ENCODE measurements at regions not wholly inside any gene's neighbourhood (a gene's known extent, or its start where the extent isn't known, plus 50 kb on each side); places are given as distances from the start of the nearest gene placed in this dataset.
"Not testable (repeated sequence)": the region's sequence is repeated elsewhere in the genome, so short reads cannot be mapped to it uniquely, and the experiment has no call there.

GRCh38 chrX:148298737-148299136, 201.7 kb upstream of the AFF2 start:
- H3K9me3 Mint-ChIP-seq (ENCODE audit: low read depth), result peaks cover 33% of the 10 kb centered on the region
- no peaks in the 10 kb centered on the region for H3K4me1 Mint-ChIP-seq (ENCODE audit: low read depth)

GRCh38 chrX:148305214-148305613, 195.2 kb upstream of the AFF2 start:
- H3K27me3 Mint-ChIP-seq; H3K4me1 Mint-ChIP-seq (ENCODE audit: low read depth); H3K4me3 Mint-ChIP-seq (ENCODE audit: low read depth); H3K27ac Mint-ChIP-seq; DNase-seq (ENCODE audit: low spot score, unreplicated experiment); H3K36me3 Mint-ChIP-seq (ENCODE audit: insufficient read depth): not testable (repeated sequence)
- peaks cover 29% of the 10 kb centered on the region for H3K9me3 Mint-ChIP-seq (ENCODE audit: low read depth)

More at GRCh38 chrX:148298737-148299136, 201.7 kb upstream of the AFF2 start:
- Mint-ChIP-seq H3K36me3 (ENCODE audit: insufficient read depth) (no peaks in the 10 kb centered on the region), H3K4me3 (ENCODE audit: low read depth) (no peak overlapping the region), H3K27ac (no peak overlapping the region), H3K27me3 (no peaks in the 10 kb centered on the region)
- TF ChIP-seq CTCF (IDR thresholded peaks at IDR 0.05; ENCODE audit: unreplicated experiment), result no peak
- DNase-seq (ENCODE audit: low spot score, unreplicated experiment), result no peak

GRCh38 chrX:148309413-148309812, 191.0 kb upstream of the AFF2 start:
- no peak for DNase-seq (ENCODE audit: low spot score, unreplicated experiment)
- H3K9me3 Mint-ChIP-seq (ENCODE audit: low read depth), result peaks cover 12% of the 10 kb centered on the region
- no peaks in the 10 kb centered on the region for H3K36me3 Mint-ChIP-seq (ENCODE audit: insufficient read depth)

GRCh38 chrX:148310426-148311165, 189.8 kb upstream of the AFF2 start:
- H3K27me3 Mint-ChIP-seq, result no peaks in the 10 kb centered on the region
- no peak for DNase-seq (ENCODE audit: low spot score, unreplicated experiment)
- no peak overlapping the region for H3K27ac Mint-ChIP-seq
- H3K4me1 Mint-ChIP-seq (ENCODE audit: low read depth), result no peaks in the 10 kb centered on the region
- H3K9me3 Mint-ChIP-seq (ENCODE audit: low read depth), result peaks cover 11% of the 10 kb centered on the region
- no peak overlapping the region for H3K4me3 Mint-ChIP-seq (ENCODE audit: low read depth)
- TF ChIP-seq CTCF (IDR thresholded peaks at IDR 0.05; ENCODE audit: unreplicated experiment), result no peak
- H3K36me3 Mint-ChIP-seq (ENCODE audit: insufficient read depth), result no peaks in the 10 kb centered on the region

More at GRCh38 chrX:148309413-148309812, 191.0 kb upstream of the AFF2 start:
- Mint-ChIP-seq H3K27me3 (no peaks in the 10 kb centered on the region), H3K4me3 (ENCODE audit: low read depth) (no peak overlapping the region), H3K27ac (no peak overlapping the region), H3K4me1 (ENCODE audit: low read depth) (no peaks in the 10 kb centered on the region)
- no peak for TF ChIP-seq CTCF (IDR thresholded peaks at IDR 0.05; ENCODE audit: unreplicated experiment)

- H3K36me3 Mint-ChIP-seq (ENCODE audit: insufficient read depth), result no peaks in the 10 kb centered on the region
- no peak overlapping the region for H3K4me3 Mint-ChIP-seq (ENCODE audit: low read depth)
- no peaks in the 10 kb centered on the region for H3K4me1 Mint-ChIP-seq (ENCODE audit: low read depth)
- no peak for TF ChIP-seq CTCF (IDR thresholded peaks at IDR 0.05; ENCODE audit: unreplicated experiment)
- H3K9me3 Mint-ChIP-seq (ENCODE audit: low read depth), result peaks cover 16% of the 10 kb centered on the region
- H3K27me3 Mint-ChIP-seq, result no peaks in the 10 kb centered on the region
- no peak overlapping the region for H3K27ac Mint-ChIP-seq
- DNase-seq (ENCODE audit: low spot score, unreplicated experiment), result no peak
Observed at GRCh38 chrX:148311544-148311943, 188.9 kb upstream of the AFF2 start.

GRCh38 chrX:148314876-148315275, 185.5 kb upstream of the AFF2 start:
- DNase-seq (ENCODE audit: low spot score, unreplicated experiment), result no peak
- no peak for TF ChIP-seq CTCF (IDR thresholded peaks at IDR 0.05; ENCODE audit: unreplicated experiment)

More at GRCh38 chrX:148314876-148315275, 185.5 kb upstream of the AFF2 start:
- Mint-ChIP-seq H3K36me3 (ENCODE audit: insufficient read depth) (no peaks in the 10 kb centered on the region), H3K4me1 (ENCODE audit: low read depth) (no peaks in the 10 kb centered on the region), H3K4me3 (ENCODE audit: low read depth) (no peak overlapping the region), H3K9me3 (ENCODE audit: low read depth) (peaks cover 21% of the 10 kb centered on the region), H3K27me3 (no peaks in the 10 kb centered on the region), H3K27ac (no peak overlapping the region)

Measured in progenitor cell of endocrine pancreas (in vitro differentiated cells).